ENCODE measurements at regions not wholly inside any gene's neighbourhood (a gene's known extent, or its start where the extent isn't known, plus 50 kb on each side); places are given as distances from the start of the nearest gene placed in this dataset.
"Not testable (repeated sequence)": the region's sequence is repeated elsewhere in the genome, so short reads cannot be mapped to it uniquely, and the experiment has no call there.

DNA sequence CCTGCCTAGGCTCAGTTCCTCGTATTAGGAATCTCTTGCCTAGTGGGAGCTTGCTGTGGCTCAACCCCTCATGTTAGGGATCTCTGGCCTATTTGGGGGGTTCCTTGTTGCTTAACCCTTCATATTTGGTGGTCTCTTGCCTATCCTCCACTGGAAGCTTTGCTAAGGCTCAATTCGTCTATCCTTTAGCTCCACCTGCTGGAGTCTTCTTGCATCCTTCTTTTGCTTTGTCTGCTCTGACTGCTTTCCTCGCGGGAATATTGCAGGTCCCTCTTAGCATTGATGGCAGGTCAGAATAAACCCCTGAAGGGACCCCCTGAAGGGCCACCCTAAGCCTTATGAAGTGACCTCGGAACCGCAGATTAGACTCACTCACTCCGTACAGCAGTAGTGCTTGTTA lies 203.0 kb upstream of the TBX18 start:
- DNase-seq: peak; percentile 47
- Histone ChIP-seq H3K27me3 (ENCODE audit: insufficient read depth, low read depth, severe bottlenecking) (no peaks in the 10 kb centered on the region), H3K27ac (no peak overlapping the region), H3K4me3 (ENCODE audit: low read depth, low read length) (no peak overlapping the region), H3K9me3 (ENCODE audit: severe bottlenecking) (peaks cover 10% of the 10 kb centered on the region), H3K36me3 (no peaks in the 10 kb centered on the region)
- TF ChIP-seq, protein P1, sequence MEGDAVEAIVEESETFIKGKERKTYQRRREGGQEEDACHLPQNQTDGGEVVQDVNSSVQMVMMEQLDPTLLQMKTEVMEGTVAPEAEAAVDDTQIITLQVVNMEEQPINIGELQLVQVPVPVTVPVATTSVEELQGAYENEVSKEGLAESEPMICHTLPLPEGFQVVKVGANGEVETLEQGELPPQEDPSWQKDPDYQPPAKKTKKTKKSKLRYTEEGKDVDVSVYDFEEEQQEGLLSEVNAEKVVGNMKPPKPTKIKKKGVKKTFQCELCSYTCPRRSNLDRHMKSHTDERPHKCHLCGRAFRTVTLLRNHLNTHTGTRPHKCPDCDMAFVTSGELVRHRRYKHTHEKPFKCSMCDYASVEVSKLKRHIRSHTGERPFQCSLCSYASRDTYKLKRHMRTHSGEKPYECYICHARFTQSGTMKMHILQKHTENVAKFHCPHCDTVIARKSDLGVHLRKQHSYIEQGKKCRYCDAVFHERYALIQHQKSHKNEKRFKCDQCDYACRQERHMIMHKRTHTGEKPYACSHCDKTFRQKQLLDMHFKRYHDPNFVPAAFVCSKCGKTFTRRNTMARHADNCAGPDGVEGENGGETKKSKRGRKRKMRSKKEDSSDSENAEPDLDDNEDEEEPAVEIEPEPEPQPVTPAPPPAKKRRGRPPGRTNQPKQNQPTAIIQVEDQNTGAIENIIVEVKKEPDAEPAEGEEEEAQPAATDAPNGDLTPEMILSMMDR (IDR thresholded peaks at IDR 0.05; ENCODE audit: low read depth, low read length): peak; percentile 78

DNA sequence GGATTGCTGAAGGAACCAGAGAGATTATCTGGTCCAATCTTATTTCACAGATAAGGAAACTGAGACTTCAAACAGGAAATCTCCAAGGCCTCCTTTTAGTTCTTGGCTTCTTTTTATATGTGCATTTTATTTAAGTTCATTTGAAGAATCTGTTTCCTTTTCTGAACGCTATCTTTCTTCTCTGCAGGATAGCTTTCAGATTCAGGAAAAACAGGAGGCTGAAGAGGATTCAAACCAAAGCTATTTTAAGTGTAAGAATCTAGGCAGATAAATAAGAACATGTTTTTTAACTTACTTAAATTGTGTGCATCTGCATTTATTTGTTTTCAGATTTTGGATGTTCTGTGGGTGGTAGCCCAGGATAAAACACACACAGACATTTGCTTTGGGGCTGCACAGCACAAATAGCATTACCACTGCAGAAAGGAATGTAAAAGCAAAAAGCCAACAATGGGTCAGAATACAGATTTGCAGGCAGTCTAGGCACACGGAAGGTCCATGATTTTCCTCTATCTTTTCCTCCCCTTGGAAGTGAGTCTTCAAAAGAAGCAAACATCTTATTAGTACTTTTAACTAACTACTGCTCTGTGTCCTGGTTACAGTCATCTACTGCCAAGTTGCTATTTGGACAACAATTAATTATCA lies 188.8 kb upstream of the TBX18 start:
- Histone ChIP-seq H3K36me3 (no peaks in the 10 kb centered on the region), H3K4me3 (ENCODE audit: low read depth, low read length) (no peak overlapping the region), H3K9me3 (ENCODE audit: severe bottlenecking) (peaks cover 2% of the 10 kb centered on the region), H3K27ac (no peak overlapping the region), H3K27me3 (ENCODE audit: insufficient read depth, low read depth, severe bottlenecking) (no peaks in the 10 kb centered on the region)
- TF ChIP-seq, protein P1 (IDR thresholded peaks at IDR 0.05; ENCODE audit: low read depth, low read length): no peak
- DNase-seq: no peak

DNA sequence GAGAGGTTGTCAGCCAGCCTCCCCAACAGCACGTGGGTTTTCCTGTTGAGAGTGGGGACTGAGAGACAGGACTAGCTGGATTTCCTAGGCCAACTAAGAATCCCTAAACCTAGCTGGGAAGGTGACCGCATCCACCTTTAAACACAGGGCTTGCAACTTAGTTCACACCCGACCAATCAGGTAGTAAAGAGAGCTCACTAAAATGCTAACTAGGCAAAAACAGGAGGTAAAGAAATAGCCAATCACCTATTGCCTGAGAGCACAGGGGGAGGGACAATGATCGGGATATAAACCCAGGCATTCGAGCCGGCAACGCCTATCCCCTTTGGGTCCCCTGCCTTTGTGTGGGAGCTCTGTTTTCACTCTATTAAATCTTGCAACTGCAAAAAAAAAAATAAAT lies 180.5 kb upstream of the TBX18 start:
- not testable (repeated sequence) for H3K36me3 ChIP-seq; H3K9me3 ChIP-seq (ENCODE audit: severe bottlenecking); DNase-seq; H3K4me3 ChIP-seq (ENCODE audit: low read depth, low read length); H3K27ac ChIP-seq; H3K27me3 ChIP-seq (ENCODE audit: insufficient read depth, low read depth, severe bottlenecking)

DNA sequence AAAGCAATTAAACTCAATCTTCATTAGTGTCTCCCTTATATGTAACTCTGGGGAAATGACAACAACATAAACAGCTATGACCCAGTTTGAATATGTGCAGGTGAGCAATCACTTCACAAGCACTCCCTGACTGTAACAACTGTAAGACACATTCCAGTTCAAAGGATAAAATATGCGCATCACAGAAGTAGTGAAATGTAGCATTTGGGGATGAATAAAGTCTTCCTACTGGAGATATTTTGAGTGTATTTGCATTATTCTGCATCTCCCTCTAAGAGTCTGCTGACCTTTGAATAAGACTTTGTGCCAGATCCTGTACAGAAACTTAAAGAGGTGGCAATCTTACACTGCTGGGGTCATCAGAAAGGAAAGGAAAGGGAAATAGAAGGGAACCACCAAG lies 179.5 kb upstream of the TBX18 start:
- Histone ChIP-seq H3K4me3 (ENCODE audit: low read depth, low read length) (no peak overlapping the region), H3K36me3 (no peaks in the 10 kb centered on the region), H3K9me3 (ENCODE audit: severe bottlenecking) (no peaks in the 10 kb centered on the region), H3K27ac (no peak overlapping the region), H3K27me3 (ENCODE audit: insufficient read depth, low read depth, severe bottlenecking) (no peaks in the 10 kb centered on the region)
- TF ChIP-seq, protein P1 (IDR thresholded peaks at IDR 0.05; ENCODE audit: low read depth, low read length): no peak
- no peak for DNase-seq

DNA sequence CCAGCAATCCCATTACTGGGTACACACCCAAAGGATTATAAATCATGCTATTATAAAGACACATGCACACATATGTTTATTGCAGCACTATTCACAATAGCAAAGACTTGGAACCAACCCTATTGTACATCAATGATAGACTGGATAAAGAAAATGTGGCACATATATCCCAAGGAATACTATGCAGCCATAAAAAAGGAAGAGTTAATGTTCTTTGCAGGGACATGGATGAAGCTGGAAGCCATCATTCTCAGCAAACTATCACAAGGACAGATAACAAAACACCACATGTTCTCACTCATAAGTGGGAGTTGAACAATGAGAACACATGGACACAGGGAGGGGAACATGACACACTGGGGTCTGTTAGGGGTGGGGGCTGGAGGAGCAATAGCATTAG lies 177.2 kb upstream of the TBX18 start:
- not testable (repeated sequence) for H3K27ac ChIP-seq; H3K4me3 ChIP-seq (ENCODE audit: low read depth, low read length); H3K9me3 ChIP-seq (ENCODE audit: severe bottlenecking); H3K27me3 ChIP-seq (ENCODE audit: insufficient read depth, low read depth, severe bottlenecking); DNase-seq; H3K36me3 ChIP-seq

DNA sequence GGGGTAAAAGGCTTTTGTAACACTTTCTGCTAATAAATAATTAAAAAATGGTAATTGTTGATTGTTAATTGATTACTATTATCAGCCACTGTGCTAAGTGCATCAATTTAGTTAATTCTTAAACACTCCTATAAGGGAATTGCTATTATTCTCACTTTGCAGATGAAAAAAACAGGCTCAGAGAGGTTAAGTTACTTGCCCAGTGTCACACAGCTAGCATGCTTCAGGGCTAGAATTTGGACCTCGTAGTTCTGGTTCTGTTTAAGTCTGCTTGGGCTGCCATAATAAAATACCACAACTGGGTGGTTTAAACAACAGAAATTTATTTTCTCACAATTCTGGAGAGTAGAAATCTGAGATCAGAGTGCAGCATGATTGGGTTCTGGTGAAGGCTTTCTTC lies 164.8 kb upstream of the TBX18 start:
- no peak for DNase-seq
- TF ChIP-seq, protein P1 (IDR thresholded peaks at IDR 0.05; ENCODE audit: low read depth, low read length): no peak
- no peak overlapping the region for H3K27ac ChIP-seq
- no peaks in the 10 kb centered on the region for H3K27me3 ChIP-seq (ENCODE audit: insufficient read depth, low read depth, severe bottlenecking)
- no peaks in the 10 kb centered on the region for H3K9me3 ChIP-seq (ENCODE audit: severe bottlenecking)
- H3K4me3 ChIP-seq (ENCODE audit: low read depth, low read length): no peak overlapping the region
- no peaks in the 10 kb centered on the region for H3K36me3 ChIP-seq

DNA sequence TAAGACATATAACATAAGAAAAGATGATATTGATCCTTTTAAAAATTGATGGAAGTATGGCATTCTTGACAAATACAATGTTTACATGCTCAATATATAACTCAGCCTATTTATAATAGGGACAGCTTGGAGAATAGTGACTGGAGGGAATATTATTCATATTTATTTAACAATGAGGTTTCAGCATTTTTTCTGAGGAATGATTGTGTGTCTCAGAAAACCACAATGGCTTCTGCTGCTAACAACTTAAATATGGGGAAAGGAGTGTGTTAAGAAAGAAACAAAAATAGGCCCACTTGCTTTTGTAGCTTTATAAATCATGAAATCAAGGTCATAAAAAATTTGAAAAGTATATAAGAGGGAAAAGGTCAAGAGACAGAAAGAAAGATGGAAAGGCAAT lies 163.2 kb upstream of the TBX18 start:
- no peak for DNase-seq
- TF ChIP-seq, protein P1 (IDR thresholded peaks at IDR 0.05; ENCODE audit: low read depth, low read length): no peak
- Histone ChIP-seq H3K27me3 (ENCODE audit: insufficient read depth, low read depth, severe bottlenecking) (no peaks in the 10 kb centered on the region), H3K4me3 (ENCODE audit: low read depth, low read length) (no peak overlapping the region), H3K27ac (no peak overlapping the region), H3K9me3 (ENCODE audit: severe bottlenecking) (no peaks in the 10 kb centered on the region), H3K36me3 (no peaks in the 10 kb centered on the region)
